HepG2 (cell line): ENCODE measurements at regions not wholly inside any gene's neighbourhood (a gene's known extent, or its start where the extent isn't known, plus 50 kb on each side); places are given as distances from the start of the nearest gene placed in this dataset.

Experiments used
- CHD4 ChIP-seq: fragments of 200-600 bp; sonication (generic); IDR thresholded peaks from 2 replicates; pipeline ENCODE4 v1.7.0; 2017; ENCODE audit warnings: mild to moderate bottlenecking, low read length, borderline replicate concordance
- FOXM1 ChIP-seq: sonication (generic); formaldehyde crosslinking; IDR thresholded peaks from 2 replicates; pipeline ENCODE4 v1.5.0; 2020; ENCODE audit warnings: missing genetic modification reagents
- FOXP4 ChIP-seq: sonication (generic); formaldehyde crosslinking; IDR thresholded peaks from 2 replicates; pipeline ENCODE4 v1.4.0; 2020; ENCODE audit warnings: missing genetic modification reagents
- JUND ChIP-seq: sonication (generic); formaldehyde crosslinking; IDR thresholded peaks from 2 replicates; pipeline ENCODE4 v1.8.0; 2022; ENCODE audit warnings: mild to moderate bottlenecking, missing genetic modification reagents
- POLR2AphosphoS5 ChIP-seq: IDR thresholded peaks from 2 replicates; pipeline ENCODE4 v1.6.1; 2012; ENCODE audit warnings: low read depth, low read length
- RNF2 ChIP-seq: fragments of 450-650 bp; conservative IDR thresholded peaks from 2 replicates; pipeline ENCODE4 v1.6.1; 2016; ENCODE audit warnings: low read depth
- TARDBP ChIP-seq: sonication (generic); formaldehyde crosslinking; IDR thresholded peaks from 2 replicates; pipeline ENCODE4 v1.8.0; 2022; ENCODE audit warnings: mild to moderate bottlenecking, missing genetic modification reagents
- YY1 ChIP-seq: IDR thresholded peaks from 2 replicates; pipeline ENCODE4 v1.6.1; 2011; ENCODE audit warnings: low read length, low read depth, moderate library complexity, mild to moderate bottlenecking; ENCODE audit not compliant: insufficient read depth, insufficient replicate concordance
- ZNF569 ChIP-seq: sonication (generic); formaldehyde crosslinking; IDR thresholded peaks from 2 replicates; pipeline ENCODE4 v1.5.0; 2020; ENCODE audit warnings: mild to moderate bottlenecking, missing genetic modification reagents, moderate library complexity, borderline replicate concordance
- ZNF678 ChIP-seq: sonication (generic); formaldehyde crosslinking; IDR thresholded peaks from 2 replicates; pipeline ENCODE4 v1.4.0; 2020; ENCODE audit warnings: mild to moderate bottlenecking, missing genetic modification reagents
- ZNF878 ChIP-seq: sonication (generic); formaldehyde crosslinking; IDR thresholded peaks from 2 replicates; pipeline ENCODE4 v1.8.1; 2023; ENCODE audit warnings: mild to moderate bottlenecking, missing genetic modification reagents, moderate library complexity
- TF ChIP-seq, protein P1 (sequence below): sonication (generic); formaldehyde crosslinking; IDR thresholded peaks from 2 replicates; pipeline ENCODE4 v1.5.0; 2020; ENCODE audit warnings: mild to moderate bottlenecking, missing genetic modification reagents
- TF ChIP-seq, protein P2 (sequence below): sonication (generic); formaldehyde crosslinking; IDR thresholded peaks from 2 replicates; pipeline ENCODE4 v1.9.0; 2021; ENCODE audit warnings: missing genetic modification reagents, borderline replicate concordance

DNA sequence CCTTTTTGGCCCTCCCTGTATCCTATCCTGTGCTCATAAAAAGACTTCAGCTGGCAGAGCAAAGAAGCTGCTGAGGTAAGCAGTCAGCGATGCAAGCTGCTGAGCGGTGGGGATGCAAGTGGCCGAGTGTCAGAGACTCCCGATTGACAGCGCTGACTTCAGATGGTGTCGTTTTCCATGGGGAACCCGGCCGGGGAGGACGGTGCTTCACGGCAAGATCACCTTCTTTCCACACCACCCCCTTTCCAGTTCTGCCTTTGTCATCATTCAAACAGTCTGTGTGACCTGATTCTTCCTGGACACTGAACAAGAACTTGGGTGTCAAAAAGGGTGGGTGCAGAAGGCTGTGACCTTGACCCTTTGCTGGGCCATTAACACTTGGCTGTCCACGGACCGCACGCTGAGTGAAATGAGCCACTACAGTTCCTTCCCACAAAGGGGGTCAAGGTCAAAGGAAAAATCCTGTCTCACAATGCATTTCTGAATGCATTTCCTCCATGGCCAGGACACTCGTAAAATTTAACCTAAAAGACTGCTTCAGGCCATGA lies 52.9 kb upstream of the UNC93A start:
- TF ChIP-seq, protein P1, sequence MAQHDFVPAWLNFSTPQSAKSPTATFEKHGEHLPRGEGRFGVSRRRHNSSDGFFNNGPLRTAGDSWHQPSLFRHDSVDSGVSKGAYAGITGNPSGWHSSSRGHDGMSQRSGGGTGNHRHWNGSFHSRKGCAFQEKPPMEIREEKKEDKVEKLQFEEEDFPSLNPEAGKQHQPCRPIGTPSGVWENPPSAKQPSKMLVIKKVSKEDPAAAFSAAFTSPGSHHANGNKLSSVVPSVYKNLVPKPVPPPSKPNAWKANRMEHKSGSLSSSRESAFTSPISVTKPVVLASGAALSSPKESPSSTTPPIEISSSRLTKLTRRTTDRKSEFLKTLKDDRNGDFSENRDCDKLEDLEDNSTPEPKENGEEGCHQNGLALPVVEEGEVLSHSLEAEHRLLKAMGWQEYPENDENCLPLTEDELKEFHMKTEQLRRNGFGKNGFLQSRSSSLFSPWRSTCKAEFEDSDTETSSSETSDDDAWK (CRISPR knock-in tag), result no peak
- no peak for TF ChIP-seq YY1
- TF ChIP-seq FOXM1 (CRISPR knock-in tag), result no peak
- TF ChIP-seq POLR2AphosphoS5, result no peak
- TF ChIP-seq ZNF878 (CRISPR knock-in tag), result 0 out of 2 replicates have a peak, but pooled peaks have one; percentile 16
- no peak for TF ChIP-seq ZNF678 (CRISPR knock-in tag)
- TF ChIP-seq CHD4, result no peak
- TF ChIP-seq FOXP4 (CRISPR knock-in tag), result peak; percentile 61
- TF ChIP-seq TARDBP (CRISPR knock-in tag), result peak; percentile 70
- no peak for TF ChIP-seq JUND (CRISPR knock-in tag)
- TF ChIP-seq, protein P2, sequence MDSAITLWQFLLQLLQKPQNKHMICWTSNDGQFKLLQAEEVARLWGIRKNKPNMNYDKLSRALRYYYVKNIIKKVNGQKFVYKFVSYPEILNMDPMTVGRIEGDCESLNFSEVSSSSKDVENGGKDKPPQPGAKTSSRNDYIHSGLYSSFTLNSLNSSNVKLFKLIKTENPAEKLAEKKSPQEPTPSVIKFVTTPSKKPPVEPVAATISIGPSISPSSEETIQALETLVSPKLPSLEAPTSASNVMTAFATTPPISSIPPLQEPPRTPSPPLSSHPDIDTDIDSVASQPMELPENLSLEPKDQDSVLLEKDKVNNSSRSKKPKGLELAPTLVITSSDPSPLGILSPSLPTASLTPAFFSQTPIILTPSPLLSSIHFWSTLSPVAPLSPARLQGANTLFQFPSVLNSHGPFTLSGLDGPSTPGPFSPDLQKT (CRISPR knock-in tag), result no peak
- no peak for TF ChIP-seq ZNF569 (CRISPR knock-in tag)
- no peak for TF ChIP-seq RNF2
